ENCODE measurements at regions not wholly inside any gene's neighbourhood (a gene's known extent, or its start where the extent isn't known, plus 50 kb on each side); places are given as distances from the start of the nearest gene placed in this dataset.
"Not testable (repeated sequence)": the region's sequence is repeated elsewhere in the genome, so short reads cannot be mapped to it uniquely, and the experiment has no call there.

- no peak for DNase-seq (ENCODE audit: low spot score)
- TF ChIP-seq CTCF (IDR thresholded peaks at IDR 0.05; ENCODE audit: borderline replicate concordance, control extremely low read depth, extremely low read depth, insufficient read depth, missing control alignments), result no peak
- in situ Hi-C loops (cut with MboI; ENCODE audit: low sequenced_read_pairs, unreplicated experiment), result no loop called here
Measured at GRCh38 chr4:71081192-71081591, 87.7 kb downstream of the DCK start.

GRCh38 chr4:71093745-71094144, 100.3 kb downstream of the DCK start:
- in situ Hi-C loops (cut with MboI; ENCODE audit: low sequenced_read_pairs, unreplicated experiment), result no loop called here
- TF ChIP-seq CTCF (IDR thresholded peaks at IDR 0.05; ENCODE audit: borderline replicate concordance, control extremely low read depth, extremely low read depth, insufficient read depth, missing control alignments), result no peak

GRCh38 chr4:71094201-71094600, 100.8 kb downstream of the DCK start:
- TF ChIP-seq CTCF (IDR thresholded peaks at IDR 0.05; ENCODE audit: borderline replicate concordance, control extremely low read depth, extremely low read depth, insufficient read depth, missing control alignments), result no peak
- no peak for DNase-seq (ENCODE audit: low spot score)
- in situ Hi-C loops (cut with MboI; ENCODE audit: low sequenced_read_pairs, unreplicated experiment), result no loop called here

More at GRCh38 chr4:71093745-71094144, 100.3 kb downstream of the DCK start:
- DNase-seq (ENCODE audit: low spot score), result no peak

GRCh38 chr4:71095141-71095540, 101.7 kb downstream of the DCK start:
- TF ChIP-seq CTCF (IDR thresholded peaks at IDR 0.05; ENCODE audit: borderline replicate concordance, control extremely low read depth, extremely low read depth, insufficient read depth, missing control alignments), result no peak
- in situ Hi-C loops (cut with MboI; ENCODE audit: low sequenced_read_pairs, unreplicated experiment), result no loop called here
- no peak for DNase-seq (ENCODE audit: low spot score)

GRCh38 chr4:71095545-71095944, 102.1 kb downstream of the DCK start:
- no peak for TF ChIP-seq CTCF (IDR thresholded peaks at IDR 0.05; ENCODE audit: borderline replicate concordance, control extremely low read depth, extremely low read depth, insufficient read depth, missing control alignments)
- no peak for DNase-seq (ENCODE audit: low spot score)
- in situ Hi-C loops (cut with MboI; ENCODE audit: low sequenced_read_pairs, unreplicated experiment), result no loop called here

- no peak for TF ChIP-seq CTCF (IDR thresholded peaks at IDR 0.05; ENCODE audit: borderline replicate concordance, control extremely low read depth, extremely low read depth, insufficient read depth, missing control alignments)
- in situ Hi-C loops (cut with MboI; ENCODE audit: low sequenced_read_pairs, unreplicated experiment), result no loop called here
- DNase-seq (ENCODE audit: low spot score), result no peak
Measured at GRCh38 chr4:71107726-71108125, 114.3 kb downstream of the DCK start.

- DNase-seq (ENCODE audit: low spot score), result no peak
- in situ Hi-C loops (cut with MboI; ENCODE audit: low sequenced_read_pairs, unreplicated experiment), result no loop called here
- no peak for TF ChIP-seq CTCF (IDR thresholded peaks at IDR 0.05; ENCODE audit: borderline replicate concordance, control extremely low read depth, extremely low read depth, insufficient read depth, missing control alignments)
Measured at GRCh38 chr4:71110499-71110898, 117.0 kb downstream of the DCK start.

- in situ Hi-C loops (cut with MboI; ENCODE audit: low sequenced_read_pairs, unreplicated experiment); DNase-seq (ENCODE audit: low spot score): not testable (repeated sequence)
Measured at GRCh38 chr4:71111133-71111532, 117.7 kb downstream of the DCK start.
